IMR-90 (cell line): ENCODE measurements at regions not wholly inside any gene's neighbourhood (a gene's known extent, or its start where the extent isn't known, plus 50 kb on each side); places are given as distances from the start of the nearest gene placed in this dataset.

ENCODE experiments used
- ATAC-seq: fragments of 200-7000 bp; cut with Tn5 transposase; 2 replicates; pipeline ENCODE4 v1.9.1; 2020; ENCODE audit warnings: low read depth, mild to moderate bottlenecking, moderate library complexity
- BruUV-seq: library from RNA; stranded (reverse); fragments of 400-500 nt; replicated peaks from 2 replicates; lab custom pipeline; 2021; lab: Mats Ljungman, UMichigan
- CTCF ChIA-PET: fragments of 300-600 bp; formaldehyde crosslinking; extraction: SDS; loops from one replicate; lab custom pipeline; 2021; ENCODE audit warnings: antibody characterized with exemption; lab: Yijun Ruan, JAX
- POLR2A ChIA-PET: fragments of 300-600 bp; sonication (Branson Sonifier 250); formaldehyde crosslinking; loops from one replicate; lab custom pipeline; 2022; ENCODE audit warnings: antibody characterized with exemption; ENCODE audit not compliant: unreplicated experiment; lab: Charles Lee
- DNase-seq: peaks from one replicate; pipeline ENCODE4 v3.0.0; 2013
- H2AFZ ChIP-seq: replicated peaks from 2 replicates; pipeline ENCODE3; 2013; ENCODE audit warnings: low read length, mild to moderate bottlenecking; ENCODE audit not compliant: poor library complexity
- H2AK5ac ChIP-seq: 2 replicates; pipeline ENCODE4 v1.6.1; 2013; ENCODE audit warnings: low read depth, low read length, inconsistent platforms
- H2AK9ac ChIP-seq: replicated peaks from 2 replicates; pipeline ENCODE3; 2013; ENCODE audit warnings: mild to moderate bottlenecking, low read depth, low read length, moderate library complexity; ENCODE audit not compliant: poor library complexity
- H2BK120ac ChIP-seq: 2 replicates; pipeline ENCODE4 v1.6.1; 2013; ENCODE audit warnings: low read depth, low read length, inconsistent platforms
- H2BK15ac ChIP-seq: 3 replicates; pipeline ENCODE4 v1.6.1; 2013; ENCODE audit warnings: low read depth, low read length, inconsistent platforms
- H2BK20ac ChIP-seq: 2 replicates; pipeline ENCODE4 v1.6.1; 2013; ENCODE audit warnings: low read depth, mild to moderate bottlenecking, inconsistent platforms, low read length, moderate library complexity
- H2BK5ac ChIP-seq: 2 replicates; pipeline ENCODE4 v1.6.1; 2013; ENCODE audit warnings: mild to moderate bottlenecking, low read depth, low read length, inconsistent platforms; ENCODE audit not compliant: poor library complexity, severe bottlenecking
- H3K14ac ChIP-seq: replicated peaks from 2 replicates; pipeline ENCODE4 v1.6.1; 2013; ENCODE audit warnings: low read depth, low read length, inconsistent platforms
- H3K18ac ChIP-seq: 2 replicates; pipeline ENCODE4 v1.6.1; 2013; ENCODE audit warnings: low read depth, low read length, control low read depth
- H3K23ac ChIP-seq: 2 replicates; pipeline ENCODE4 v1.6.1; 2013; ENCODE audit warnings: low read depth, low read length, inconsistent platforms
- H3K27ac ChIP-seq: 2 replicates; pipeline ENCODE4 v1.5.1; 2013; ENCODE audit warnings: mild to moderate bottlenecking, control low read depth, low read length; ENCODE audit not compliant: insufficient read depth
- H3K27me3 ChIP-seq: 2 replicates; pipeline ENCODE4 v1.6.1; 2013; ENCODE audit warnings: low read length; ENCODE audit not compliant: control insufficient read depth, insufficient read depth
- H3K36me3 ChIP-seq: 2 replicates; pipeline ENCODE4 v1.6.1; 2013; ENCODE audit warnings: low read length, mixed read lengths; ENCODE audit not compliant: control insufficient read depth, insufficient read depth
- H3K4ac ChIP-seq: 2 replicates; pipeline ENCODE4 v1.6.1; 2013; ENCODE audit warnings: low read depth, low read length, inconsistent platforms
- H3K4me1 ChIP-seq: 2 replicates; pipeline ENCODE4 v1.6.1; 2013; ENCODE audit warnings: low read length, mixed read lengths; ENCODE audit not compliant: control insufficient read depth, insufficient read depth
- H3K4me2 ChIP-seq: 2 replicates; pipeline ENCODE4 v1.6.1; 2013; ENCODE audit warnings: low read depth, mild to moderate bottlenecking, control low read depth, low read length, moderate library complexity
- H3K4me3 ChIP-seq: 2 replicates; pipeline ENCODE4 v1.5.1; 2013; ENCODE audit warnings: low read depth, mild to moderate bottlenecking, control low read depth, low read length, moderate library complexity; ENCODE audit not compliant: insufficient read depth
- H3K56ac ChIP-seq: 2 replicates; pipeline ENCODE4 v1.6.1; 2013; ENCODE audit warnings: low read length, inconsistent platforms; ENCODE audit not compliant: insufficient read depth; ENCODE audit errors: extremely low read depth
- H3K79me1 ChIP-seq, 2 experiments: 2 replicates each; pipeline ENCODE4 v1.6.1; 2013; ENCODE audit warnings: low read length in 2 of 2, inconsistent platforms in 1 of 2, low read depth in 1 of 2
- H3K9ac ChIP-seq: 2 replicates; pipeline ENCODE4 v1.6.1; 2013; ENCODE audit warnings: low read depth, low read length, control low read depth
- H3K9me1 ChIP-seq: 2 replicates; pipeline ENCODE4 v1.6.1; 2013; ENCODE audit warnings: low read length, inconsistent platforms; ENCODE audit not compliant: insufficient read depth
- H3K9me3 ChIP-seq: 2 replicates; pipeline ENCODE4 v1.6.1; 2013; ENCODE audit warnings: low read length; ENCODE audit not compliant: control insufficient read depth, insufficient read depth
- H4K20me1 ChIP-seq: 2 replicates; pipeline ENCODE4 v1.6.1; 2013; ENCODE audit warnings: low read length, inconsistent platforms; ENCODE audit not compliant: insufficient read depth
- H4K5ac ChIP-seq: 2 replicates; pipeline ENCODE4 v1.6.1; 2013; ENCODE audit warnings: mild to moderate bottlenecking, low read depth, low read length, control low read depth
- H4K8ac ChIP-seq, 2 experiments: 2 replicates each; pipeline ENCODE4 v1.6.1; 2013; ENCODE audit warnings: low read depth in 2 of 2, low read length in 2 of 2, control low read depth in 1 of 2, inconsistent platforms in 1 of 2
- H4K91ac ChIP-seq: 2 replicates; pipeline ENCODE4 v1.6.1; 2013; ENCODE audit warnings: low read depth, low read length, inconsistent platforms; ENCODE audit not compliant: insufficient read depth
- BHLHE40 ChIP-seq: fragments of 150-350 bp; IDR thresholded peaks from 2 replicates; pipeline ENCODE4 v1.6.1; 2016; ENCODE audit warnings: mild to moderate bottlenecking, low read depth, low read length
- CEBPB ChIP-seq: IDR thresholded peaks from 2 replicates; pipeline ENCODE4 v1.6.1; 2012; ENCODE audit warnings: low read depth, low read length, improper control_type of control experiment
- CHD1 ChIP-seq: IDR thresholded peaks from 2 replicates; pipeline ENCODE4 v1.6.1; 2012; ENCODE audit warnings: low read depth, low read length, improper control_type of control experiment
- CTCF ChIP-seq: conservative IDR thresholded peaks from 2 replicates; pipeline ENCODE4 v1.5.1; 2012; ENCODE audit warnings: mild to moderate bottlenecking, low read depth, low read length, improper control_type of control experiment
- ELK1 ChIP-seq: fragments of 150-350 bp; IDR thresholded peaks from 2 replicates; pipeline ENCODE4 v1.6.1; 2016; ENCODE audit warnings: low read depth, mild to moderate bottlenecking, low read length, moderate library complexity, borderline replicate concordance
- FOS ChIP-seq: fragments of 150-350 bp; IDR thresholded peaks from 2 replicates; pipeline ENCODE4 v1.6.1; 2016; ENCODE audit warnings: low read depth, low read length
- MAFK ChIP-seq: IDR thresholded peaks from 2 replicates; pipeline ENCODE4 v1.6.1; 2012; ENCODE audit warnings: low read depth, low read length, improper control_type of control experiment
- MAZ ChIP-seq: IDR thresholded peaks from 2 replicates; pipeline ENCODE4 v1.6.1; 2012; ENCODE audit warnings: low read depth, mild to moderate bottlenecking, low read length, improper control_type of control experiment, moderate library complexity, borderline replicate concordance
- MXI1 ChIP-seq: IDR thresholded peaks from 2 replicates; pipeline ENCODE4 v1.6.1; 2012; ENCODE audit warnings: low read depth, mild to moderate bottlenecking, low read length, moderate library complexity, borderline replicate concordance
- NFE2L2 ChIP-seq: fragments of 150-350 bp; IDR thresholded peaks from 2 replicates; pipeline ENCODE4 v1.6.1; 2016; ENCODE audit warnings: low read depth, mild to moderate bottlenecking, low read length
- POLR2A ChIP-seq: IDR thresholded peaks from 2 replicates; pipeline ENCODE4 v1.6.1; 2012; ENCODE audit warnings: mild to moderate bottlenecking, low read depth, low read length
- RAD21 ChIP-seq: IDR thresholded peaks from 2 replicates; pipeline ENCODE4 v1.6.1; 2012; ENCODE audit warnings: low read length, improper control_type of control experiment
- RCOR1 ChIP-seq: IDR thresholded peaks from 2 replicates; pipeline ENCODE4 v1.6.1; 2012; ENCODE audit warnings: mild to moderate bottlenecking, low read length, improper control_type of control experiment; ENCODE audit not compliant: insufficient replicate concordance
- RFX5 ChIP-seq: IDR thresholded peaks from 2 replicates; pipeline ENCODE4 v1.8.0; 2012; ENCODE audit warnings: low read depth, mild to moderate bottlenecking, low read length, moderate library complexity
- SMC3 ChIP-seq: fragments of 150-350 bp; IDR thresholded peaks from 2 replicates; pipeline ENCODE4 v1.6.1; 2016; ENCODE audit warnings: low read depth, mild to moderate bottlenecking, antibody characterized with exemption, low read length, moderate library complexity
- USF2 ChIP-seq: fragments of 150-350 bp; IDR thresholded peaks from 2 replicates; pipeline ENCODE4 v1.6.1; 2017; ENCODE audit warnings: mild to moderate bottlenecking, antibody characterized with exemption, low read length, low read depth
- WGBS, 2 experiments: methylation state at CpG; one replicate each; pipeline versions ENCODE4 v1.1.5 to v1.1.7; 2013; ENCODE audit warnings: missing lambda C conversion rate in 2 of 2; ENCODE audit not compliant: insufficient read length in 1 of 2; ENCODE audit errors: extremely low coverage in 2 of 2; 5-methylcytosine and 5-hydroxymethylcytosine counted together
- dilution Hi-C: fragments of 300-500 bp; cut with HindIII; formaldehyde crosslinking; loops from one replicate; pipeline ENCODE4 v1.14.3; 2018; ENCODE audit warnings: low sequenced_read_pairs; ENCODE audit not compliant: unreplicated experiment
- in situ Hi-C: fragments of 300-500 bp; cut with MboI; formaldehyde crosslinking; loops from 3 replicates; pipeline ENCODE4 v1.14.3; 2019; ENCODE audit warnings: low sequenced_read_pairs, inconsistent platforms, mixed read lengths
- intact Hi-C: fragments of 100-400 bp; cut with micrococcal nuclease; formaldehyde crosslinking; loops from 2 replicates; pipeline ENCODE4 v1.10.0; 2022

- Histone ChIP-seq H3K4ac (no peak overlapping the region), H2BK120ac (no peak overlapping the region), H4K91ac (no peak overlapping the region), H2AFZ (no peak overlapping the region), H4K20me1 (no peaks in the 10 kb centered on the region), H3K9me1 (no peaks in the 10 kb centered on the region), H3K27me3 (no peaks in the 10 kb centered on the region), H3K18ac (no peak overlapping the region), H3K79me1 (no peaks in the 10 kb centered on the region), H3K9me3 (peaks cover 2% of the 10 kb centered on the region), H2BK20ac (no peak overlapping the region), H3K36me3 (no peaks in the 10 kb centered on the region), H3K4me3 (no peak overlapping the region), H3K27ac (no peak overlapping the region), H2BK5ac (no peak overlapping the region), H4K8ac (no peak overlapping the region), H2BK15ac (no peak overlapping the region), H3K14ac (no peak overlapping the region), H3K56ac (no peak overlapping the region), H2AK5ac (no peak overlapping the region), H2AK9ac (no peak overlapping the region), H3K23ac (no peak overlapping the region), H3K4me1 (no peaks in the 10 kb centered on the region), H3K9ac (no peak overlapping the region), H4K5ac (no peak overlapping the region), H3K4me2 (no peak overlapping the region)
- ChIA-PET CTCF (no interaction called here), POLR2A (no interaction called here)
- dilution Hi-C loops (no loop called here), intact Hi-C loops (no loop called here), in situ Hi-C loops (no loop called here)
- TF ChIP-seq USF2, result no peak
- no peak for TF ChIP-seq RAD21
- no peak for TF ChIP-seq POLR2A
- no peak for TF ChIP-seq CHD1
- TF ChIP-seq BHLHE40, result no peak
- TF ChIP-seq FOS, result no peak
- no peak for TF ChIP-seq CEBPB
- TF ChIP-seq MXI1, result no peak
- no peak for TF ChIP-seq RFX5
- TF ChIP-seq SMC3, result no peak
- TF ChIP-seq NFE2L2, result no peak
- no peak for TF ChIP-seq ELK1
- no peak for TF ChIP-seq RCOR1
- TF ChIP-seq MAFK, result no peak
- no peak for TF ChIP-seq CTCF
- TF ChIP-seq MAZ, result no peak
- no peak for ATAC-seq
- no TSS peak for BruUV-seq
- no CpG with 5 or more reads among the region's 3 CpGs for WGBS, 2 experiments
- no peak for DNase-seq
These were observed 210.7 kb upstream of the TMPRSS15 start for GRCh38 chr21:18614303-18614702.
